ENCODE measurements at regions not wholly inside any gene's neighbourhood (a gene's known extent, or its start where the extent isn't known, plus 50 kb on each side); places are given as distances from the start of the nearest gene placed in this dataset.

DNA sequence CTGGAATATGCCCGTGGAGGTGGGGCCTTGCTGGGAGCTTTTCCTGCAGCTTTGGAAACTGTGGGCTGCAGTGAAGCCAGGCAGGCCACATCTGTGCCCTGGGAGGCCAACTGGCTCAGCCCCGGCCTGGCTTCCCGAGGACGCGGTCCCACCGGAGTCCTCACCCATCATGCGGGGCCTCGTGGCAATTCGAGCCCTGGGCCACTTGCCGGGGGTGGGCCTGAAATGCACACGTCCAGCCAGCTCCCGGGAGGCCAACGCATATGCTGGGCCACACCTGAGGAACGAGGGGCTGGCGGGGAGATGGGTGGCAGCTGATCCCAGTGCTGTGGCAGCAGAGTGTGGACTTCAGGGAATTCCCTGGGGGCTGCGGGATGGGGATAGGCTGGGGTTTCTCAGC is 172.4 kb upstream of the GSE1 start:
- TF ChIP-seq CTCF (IDR thresholded peaks at IDR 0.05) (no peak), POLR2A (IDR thresholded peaks at IDR 0.05) (no peak), POLR2AphosphoS5 (IDR thresholded peaks at IDR 0.05; ENCODE audit: insufficient read depth in 1 of 2, low read depth in 1 of 2) (no peak)

Data from vagina (tissue), 2 donors.